SH-SY5Y (cell line): ENCODE measurements at regions not wholly inside any gene's neighbourhood (a gene's known extent, or its start where the extent isn't known, plus 50 kb on each side); places are given as distances from the start of the nearest gene placed in this dataset.

Source experiments
- GATA2 ChIP-seq: IDR thresholded peaks from 2 replicates; pipeline ENCODE4 v1.6.1; 2011; ENCODE audit warnings: mild to moderate bottlenecking, low read depth, low read length
- GATA3 ChIP-seq: IDR thresholded peaks from 2 replicates; pipeline ENCODE4 v1.6.1; 2011; ENCODE audit warnings: low read depth, mild to moderate bottlenecking, low read length, moderate library complexity

DNA sequence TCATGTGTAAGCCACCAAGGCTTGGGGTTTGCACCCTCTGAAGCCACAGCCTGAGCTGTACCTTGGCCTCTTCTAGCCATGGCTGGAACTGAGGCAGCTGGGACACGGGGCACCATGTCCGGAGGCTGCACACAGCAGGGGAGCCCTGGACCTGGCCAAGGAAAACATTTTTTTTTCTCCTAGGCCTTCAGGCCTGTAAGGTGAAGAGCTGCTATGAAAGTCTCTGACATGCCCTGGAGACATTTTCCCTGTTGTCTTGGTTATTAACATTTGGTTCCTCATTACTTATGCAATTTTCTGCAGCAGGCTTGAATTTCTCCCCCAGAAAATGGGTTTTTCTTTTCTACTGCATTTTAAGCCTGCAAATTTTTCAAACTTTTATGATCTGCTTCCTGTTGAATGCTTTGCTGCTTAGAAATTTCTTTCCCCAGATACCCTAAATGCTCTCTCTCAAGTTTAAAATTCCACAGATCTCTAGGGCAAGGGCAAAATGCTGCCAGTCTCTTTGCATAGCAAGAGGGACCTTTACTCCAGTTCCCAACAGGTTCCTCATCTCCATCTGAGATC, 295.8 kb downstream of the LTN1 start:
- TF ChIP-seq GATA2 = no peak
- TF ChIP-seq GATA3 = no peak

DNA sequence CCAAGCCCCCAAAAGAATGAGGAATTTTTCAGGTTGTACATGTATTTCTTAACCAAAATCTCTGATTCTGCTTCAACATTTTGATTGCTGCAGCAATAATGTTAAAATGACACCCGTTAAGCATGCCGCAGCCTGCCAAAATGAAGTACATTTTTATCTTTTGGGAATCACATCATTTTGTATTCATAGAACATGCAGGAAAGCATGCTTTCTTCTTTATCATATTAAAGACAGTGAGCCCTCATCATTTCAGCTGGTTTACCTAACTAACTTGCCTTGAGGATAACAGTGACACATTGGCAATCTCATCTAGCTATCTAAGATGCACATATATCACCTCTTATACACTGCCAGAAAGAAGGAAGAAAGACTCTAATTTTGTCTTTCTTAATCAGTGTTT, 299.2 kb downstream of the LTN1 start:
- TF ChIP-seq GATA2 (no peak), GATA3 (no peak)

- TF ChIP-seq GATA3 (no peak), GATA2 (no peak)
Observed at GRCh38 chr21:28690196-28690595, 302.5 kb downstream of the LTN1 start.

- TF ChIP-seq GATA3 = no peak
Observed at GRCh38 chr21:28688381-28688780, 304.3 kb downstream of the LTN1 start.

DNA sequence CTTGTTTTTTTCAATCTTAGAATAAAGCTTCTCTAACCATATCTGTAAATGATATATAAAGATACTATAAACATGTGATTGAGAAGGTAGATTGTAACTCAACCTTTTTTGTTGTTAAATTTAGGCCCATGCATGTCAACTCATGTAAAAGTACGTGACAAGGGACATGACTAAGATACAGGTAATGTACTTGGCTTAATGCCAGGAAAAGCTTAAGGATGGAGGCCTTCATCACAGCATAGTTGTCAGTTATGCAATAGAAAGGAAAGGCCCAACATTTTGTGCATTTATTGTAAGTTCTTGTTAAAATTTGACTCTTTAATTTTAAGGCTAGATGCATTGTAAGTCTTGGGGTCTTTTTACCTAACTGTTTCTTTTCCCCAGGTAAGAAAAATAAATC, 305.1 kb downstream of the LTN1 start:
- TF ChIP-seq GATA2 = no peak

DNA sequence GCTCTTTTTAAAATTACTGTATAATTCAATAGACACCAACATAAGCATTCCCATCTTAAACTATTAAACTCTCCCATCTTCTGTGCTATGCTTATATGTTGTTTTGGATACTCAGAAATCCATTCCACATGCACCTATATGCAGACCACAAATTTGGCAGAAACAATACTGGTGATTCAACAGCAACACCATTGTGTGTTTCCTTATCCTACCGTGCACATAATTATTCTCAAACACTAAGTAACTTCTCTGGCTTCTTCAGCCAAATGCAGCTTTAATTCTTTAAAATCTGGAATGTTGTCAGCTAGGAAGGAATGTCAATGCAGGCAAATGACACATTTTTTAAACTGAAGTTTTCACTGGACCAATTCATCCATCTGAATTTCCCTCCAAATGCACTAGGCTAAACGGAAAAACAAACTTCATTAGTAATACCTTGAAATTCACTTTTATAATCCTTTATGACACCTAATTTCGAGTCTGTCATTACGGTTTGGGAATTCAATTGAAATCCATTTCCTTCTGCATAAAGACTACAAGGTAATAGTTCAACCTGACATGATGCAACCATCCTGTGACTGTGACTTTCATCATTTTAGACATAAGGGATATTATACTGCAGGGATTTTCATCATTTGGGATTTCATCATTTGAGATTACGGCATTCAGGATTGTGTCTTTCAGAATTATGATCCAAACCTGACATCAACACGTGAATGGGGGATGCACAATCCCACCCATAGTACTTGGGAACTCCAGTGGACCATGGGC, 308.5 kb downstream of the LTN1 start:
- TF ChIP-seq GATA2 = no peak
- TF ChIP-seq GATA3 = no peak

GRCh38 chr21:28675331-28676041, 317.2 kb downstream of the LTN1 start:
- TF ChIP-seq GATA2 = no peak
- TF ChIP-seq GATA3 = no peak

DNA sequence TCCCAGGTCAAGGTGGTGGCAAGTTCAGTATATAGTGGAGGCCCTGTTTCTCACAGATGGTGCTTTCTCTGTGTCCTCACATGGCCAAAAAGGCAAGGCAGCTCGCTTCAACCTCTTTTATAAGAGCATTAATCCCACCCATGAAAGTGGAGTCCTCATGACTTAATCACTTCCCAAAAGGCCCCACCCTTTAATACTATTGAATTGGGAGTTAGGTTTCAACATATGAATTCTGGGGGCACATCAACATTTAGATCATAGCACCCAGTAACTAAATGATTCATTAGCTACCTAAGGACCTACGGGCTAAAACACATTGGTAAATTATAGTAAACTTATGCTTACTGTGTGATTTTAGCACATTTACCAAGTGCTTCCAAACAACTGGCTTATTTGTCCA, 317.9 kb downstream of the LTN1 start:
- no peak for TF ChIP-seq GATA2
- TF ChIP-seq GATA3 = no peak

DNA sequence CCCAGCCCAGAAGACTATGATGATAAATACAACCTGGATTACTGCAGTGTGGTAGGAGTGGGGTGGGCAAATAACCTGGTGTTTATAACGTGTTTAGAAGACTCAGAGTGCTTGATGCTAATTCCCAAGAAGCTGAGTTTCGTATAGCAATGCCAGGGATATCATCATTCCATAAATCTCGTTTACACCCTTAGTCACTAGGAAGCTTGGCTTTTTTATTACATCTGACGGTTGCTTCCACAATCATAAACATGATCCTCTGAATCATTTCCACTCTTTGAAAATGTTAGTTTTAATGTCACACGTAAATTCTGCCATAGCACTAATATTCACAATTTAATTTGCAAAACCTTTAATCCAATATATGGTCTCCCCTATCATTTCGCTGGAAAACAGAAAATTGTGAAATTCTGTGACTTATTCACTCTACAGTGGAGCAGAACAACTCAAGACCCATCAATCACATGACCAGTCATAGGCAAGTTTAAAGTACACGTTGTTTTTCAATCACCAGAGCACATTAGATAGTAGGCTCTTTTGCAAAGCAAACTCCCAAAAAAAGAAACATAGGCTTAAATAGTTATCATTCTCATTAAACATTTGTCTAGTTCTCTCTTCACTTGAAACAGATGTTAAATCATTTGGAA, 321.0 kb downstream of the LTN1 start:
- no peak for TF ChIP-seq GATA3

DNA sequence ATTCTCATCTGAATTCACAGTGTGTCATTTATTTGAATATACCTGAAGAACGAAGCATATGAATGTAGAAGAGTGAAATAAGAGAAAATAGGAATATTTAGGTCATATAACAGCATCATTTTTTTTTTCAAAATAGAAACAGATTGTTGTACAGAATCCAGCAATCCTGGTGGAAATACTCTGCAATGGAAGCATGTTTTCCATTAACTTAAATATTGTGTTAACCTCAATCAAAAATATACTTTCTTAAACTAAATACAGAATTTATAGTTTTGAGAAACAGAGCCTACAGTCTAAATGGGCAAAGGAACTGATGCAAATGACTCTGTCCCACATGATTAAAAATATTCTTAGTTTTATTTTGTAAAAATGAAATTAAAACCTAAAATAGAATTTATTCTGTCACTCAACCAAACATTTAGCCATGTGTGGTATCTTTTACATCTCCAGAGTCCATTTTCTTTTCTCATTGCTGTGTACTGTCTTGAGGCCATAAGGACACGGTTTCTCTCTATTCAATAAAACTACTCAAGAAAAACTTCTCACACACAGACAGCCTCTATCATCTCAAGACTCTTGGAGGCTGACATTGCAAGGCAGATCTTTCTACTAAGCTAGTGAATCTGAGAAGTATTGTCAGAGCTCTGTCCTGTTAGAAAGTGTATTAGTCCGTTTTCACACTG, 322.6 kb downstream of the LTN1 start:
- no peak for TF ChIP-seq GATA2
- no peak for TF ChIP-seq GATA3

DNA sequence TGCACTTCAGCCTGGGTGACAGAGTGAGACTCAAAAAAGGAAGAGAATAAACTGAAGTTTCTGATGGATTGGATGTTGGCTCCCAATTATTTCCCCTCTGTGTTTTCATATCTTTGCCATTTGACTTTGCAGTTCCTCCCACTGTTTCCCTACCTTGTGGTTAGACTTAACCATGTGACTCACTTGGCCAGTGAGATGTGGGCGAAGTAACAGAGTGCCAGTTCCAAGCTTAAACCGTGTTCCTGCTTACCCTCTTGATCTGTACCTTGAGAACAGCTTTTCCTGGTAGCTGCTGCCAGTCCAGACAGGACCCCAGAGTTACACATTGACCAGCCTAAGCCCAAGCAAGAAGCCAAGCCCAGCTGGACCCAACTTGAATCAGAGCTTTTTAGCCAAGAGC, 323.4 kb downstream of the LTN1 start:
- no peak for TF ChIP-seq GATA3
- no peak for TF ChIP-seq GATA2

GRCh38 chr21:28663754-28664153, 328.9 kb downstream of the LTN1 start:
- no peak for TF ChIP-seq GATA2

- no peak for TF ChIP-seq GATA3
- no peak for TF ChIP-seq GATA2
Observed at GRCh38 chr21:28663111-28663693, 329.5 kb downstream of the LTN1 start.

DNA sequence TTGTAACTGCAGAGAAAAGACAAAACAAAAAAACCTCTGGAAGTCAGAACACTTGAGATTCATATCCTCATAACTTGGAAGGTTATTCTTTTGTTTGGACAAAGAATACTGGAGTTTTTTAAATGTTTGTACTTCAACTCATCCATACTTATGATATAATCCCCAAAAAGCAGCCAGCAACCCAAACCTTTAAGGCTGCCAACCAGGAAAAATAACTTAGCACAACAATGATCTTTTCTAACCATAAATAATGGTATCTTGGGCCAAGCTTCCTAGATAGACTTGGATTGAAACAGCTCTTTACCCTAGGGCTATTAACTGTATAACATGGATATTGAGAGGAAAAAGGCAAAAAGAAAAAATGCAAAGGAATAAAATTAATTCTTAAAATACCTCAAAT, 335.1 kb downstream of the LTN1 start:
- no peak for TF ChIP-seq GATA3
- no peak for TF ChIP-seq GATA2
